ENCODE measurements at regions not wholly inside any gene's neighbourhood (a gene's known extent, or its start where the extent isn't known, plus 50 kb on each side); places are given as distances from the start of the nearest gene placed in this dataset.

DNA sequence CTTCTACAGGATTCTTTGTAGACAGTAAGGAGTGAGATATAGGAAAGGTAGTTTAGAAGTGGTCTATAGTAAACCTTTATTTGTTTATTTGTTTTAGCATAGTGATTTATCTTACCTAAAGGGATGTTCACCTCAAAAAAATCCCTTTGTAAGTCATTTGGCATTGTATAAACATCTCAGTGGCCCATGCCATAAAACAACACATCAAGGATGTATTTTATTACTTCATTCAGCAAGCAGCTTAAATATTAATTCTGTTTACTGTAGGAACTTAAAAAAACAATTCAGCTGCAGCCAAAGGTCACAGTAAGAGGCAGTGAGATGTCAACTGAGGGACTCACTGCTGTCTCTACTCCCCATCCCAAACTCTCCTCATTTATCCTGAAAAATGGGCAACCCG is 452.7 kb downstream of the HINT1 start:
- no peak overlapping the region for H3K4me3 ChIP-seq (ENCODE audit: low read depth, low read length)
- no peak for DNase-seq (ENCODE audit: low read depth)
- TF ChIP-seq, protein P1, sequence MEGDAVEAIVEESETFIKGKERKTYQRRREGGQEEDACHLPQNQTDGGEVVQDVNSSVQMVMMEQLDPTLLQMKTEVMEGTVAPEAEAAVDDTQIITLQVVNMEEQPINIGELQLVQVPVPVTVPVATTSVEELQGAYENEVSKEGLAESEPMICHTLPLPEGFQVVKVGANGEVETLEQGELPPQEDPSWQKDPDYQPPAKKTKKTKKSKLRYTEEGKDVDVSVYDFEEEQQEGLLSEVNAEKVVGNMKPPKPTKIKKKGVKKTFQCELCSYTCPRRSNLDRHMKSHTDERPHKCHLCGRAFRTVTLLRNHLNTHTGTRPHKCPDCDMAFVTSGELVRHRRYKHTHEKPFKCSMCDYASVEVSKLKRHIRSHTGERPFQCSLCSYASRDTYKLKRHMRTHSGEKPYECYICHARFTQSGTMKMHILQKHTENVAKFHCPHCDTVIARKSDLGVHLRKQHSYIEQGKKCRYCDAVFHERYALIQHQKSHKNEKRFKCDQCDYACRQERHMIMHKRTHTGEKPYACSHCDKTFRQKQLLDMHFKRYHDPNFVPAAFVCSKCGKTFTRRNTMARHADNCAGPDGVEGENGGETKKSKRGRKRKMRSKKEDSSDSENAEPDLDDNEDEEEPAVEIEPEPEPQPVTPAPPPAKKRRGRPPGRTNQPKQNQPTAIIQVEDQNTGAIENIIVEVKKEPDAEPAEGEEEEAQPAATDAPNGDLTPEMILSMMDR (IDR thresholded peaks at IDR 0.05; ENCODE audit: low read depth, low read length, missing control alignments): no peak
- in situ Hi-C loops (cut with HindIII; ENCODE audit: low sequenced_read_pairs): no loop called here

DNA sequence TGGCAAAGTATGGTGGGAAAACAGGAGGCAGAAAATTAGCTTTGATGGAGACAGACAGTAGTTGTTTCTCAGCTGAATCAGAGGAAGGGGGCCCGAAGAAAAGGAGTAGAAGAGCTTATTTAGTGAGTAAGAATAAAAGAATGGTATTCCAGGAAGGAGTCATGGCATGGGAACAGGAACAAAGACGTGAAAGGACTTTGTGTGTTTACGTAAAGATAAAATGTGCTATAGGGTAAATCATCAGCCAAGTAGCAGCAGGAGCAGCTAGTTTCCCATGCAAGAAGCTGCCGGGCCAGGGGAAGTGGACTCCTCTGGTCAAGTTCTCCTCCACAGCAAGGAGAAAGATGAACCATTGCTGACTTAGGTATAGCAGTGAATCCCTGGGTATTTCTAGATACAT is 454.5 kb downstream of the HINT1 start:
- peak; percentile 63 for DNase-seq (ENCODE audit: low read depth)
- TF ChIP-seq, protein P1 (IDR thresholded peaks at IDR 0.05; ENCODE audit: low read depth, low read length, missing control alignments): no peak

DNA sequence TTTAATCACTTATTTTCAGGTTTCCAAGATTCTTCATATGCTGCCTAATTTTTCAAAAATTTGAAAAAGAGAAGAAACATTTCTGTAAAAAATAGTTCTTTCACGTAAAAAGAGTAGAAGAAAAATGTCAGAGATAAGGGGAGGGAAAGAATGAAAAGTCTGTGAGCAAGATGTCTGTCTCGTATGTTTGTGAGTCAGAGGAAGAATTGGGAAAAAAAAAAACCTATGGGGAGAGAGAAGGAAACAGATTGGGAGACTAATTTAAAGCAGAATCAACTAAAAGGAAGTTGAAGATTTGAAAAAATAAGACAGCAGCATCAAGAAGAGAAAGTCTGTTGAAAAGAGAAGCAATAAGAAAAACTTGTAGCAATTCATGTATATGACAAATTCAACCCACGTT is 456.3 kb downstream of the HINT1 start:
- H3K4me3 ChIP-seq (ENCODE audit: low read depth, low read length): no peak overlapping the region
- no peak for DNase-seq (ENCODE audit: low read depth)
- TF ChIP-seq, protein P1 (IDR thresholded peaks at IDR 0.05; ENCODE audit: low read depth, low read length, missing control alignments): no peak
- in situ Hi-C loops (cut with HindIII; ENCODE audit: low sequenced_read_pairs): no loop called here

More for the DNA sequence above, 454.5 kb downstream of the HINT1 start:
- in situ Hi-C loops (cut with HindIII; ENCODE audit: low sequenced_read_pairs): no loop called here
- no peak overlapping the region for H3K4me3 ChIP-seq (ENCODE audit: low read depth, low read length)

DNA sequence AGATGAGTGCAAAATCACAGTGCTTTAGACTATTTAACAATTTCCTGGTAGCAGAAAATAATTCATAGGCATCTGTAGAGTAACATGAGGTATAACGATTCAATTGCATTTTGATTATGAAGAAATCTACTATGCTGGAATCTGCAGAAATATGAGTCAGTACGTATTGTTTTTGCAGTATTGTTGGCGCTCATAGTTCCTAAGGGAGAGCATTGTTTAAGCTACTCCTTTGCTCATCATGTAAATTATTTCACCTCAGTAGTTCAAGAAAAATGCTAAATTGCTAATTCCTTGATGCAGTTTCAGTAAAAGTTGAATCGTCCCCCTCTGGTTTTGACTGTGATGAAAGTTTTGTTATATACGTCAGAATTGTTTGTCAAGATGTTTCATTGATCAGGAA is 458.4 kb downstream of the HINT1 start:
- TF ChIP-seq, protein P1 (IDR thresholded peaks at IDR 0.05; ENCODE audit: low read depth, low read length, missing control alignments): no peak
- DNase-seq (ENCODE audit: low read depth): no peak
- H3K4me3 ChIP-seq (ENCODE audit: low read depth, low read length): no peak overlapping the region
- in situ Hi-C loops (cut with HindIII; ENCODE audit: low sequenced_read_pairs): no loop called here

DNA sequence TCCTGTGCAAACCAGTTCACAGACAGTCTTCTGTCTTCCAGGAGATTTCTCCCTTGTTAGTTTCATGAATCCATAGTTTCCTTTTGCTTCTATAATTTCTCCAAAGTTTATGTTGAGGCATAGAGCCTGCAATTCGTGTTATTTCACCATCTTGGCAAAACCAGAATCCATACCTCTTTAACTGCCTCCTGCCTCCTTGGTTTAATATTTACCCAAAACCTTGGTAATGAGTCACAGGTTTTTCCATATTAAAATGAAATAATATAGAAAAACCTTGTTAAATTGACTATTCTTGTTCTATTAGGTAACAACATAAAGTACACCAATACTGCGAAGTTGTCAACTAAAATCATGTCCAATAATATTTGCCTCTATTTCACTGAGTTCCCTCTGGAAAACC is 459.7 kb downstream of the HINT1 start:
- TF ChIP-seq, protein P1 (IDR thresholded peaks at IDR 0.05; ENCODE audit: low read depth, low read length, missing control alignments): no peak
- in situ Hi-C loops (cut with HindIII; ENCODE audit: low sequenced_read_pairs): no loop called here
- no peak overlapping the region for H3K4me3 ChIP-seq (ENCODE audit: low read depth, low read length)
- DNase-seq (ENCODE audit: low read depth): no peak

DNA sequence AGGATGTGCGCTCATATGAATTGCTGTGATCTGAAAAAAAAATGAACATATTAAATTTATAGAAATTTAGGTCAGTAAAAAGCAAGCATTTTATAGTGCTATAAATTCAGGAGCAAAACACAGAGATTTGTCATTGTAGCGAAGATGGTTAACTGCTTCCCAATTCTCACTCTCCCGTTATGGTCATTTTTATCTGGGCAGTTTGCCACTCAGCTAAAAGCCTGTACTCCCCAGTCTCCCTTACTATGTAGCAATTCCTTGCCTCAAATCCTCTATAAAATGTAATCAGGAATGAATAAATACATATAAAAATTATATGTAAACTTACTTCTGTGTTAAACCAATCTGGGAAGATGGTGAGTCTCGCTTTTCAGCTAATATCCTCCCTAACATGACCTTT is 471.5 kb downstream of the HINT1 start:
- DNase-seq (ENCODE audit: low read depth): no peak
- in situ Hi-C loops (cut with HindIII; ENCODE audit: low sequenced_read_pairs): no loop called here
- TF ChIP-seq, protein P1 (IDR thresholded peaks at IDR 0.05; ENCODE audit: low read depth, low read length, missing control alignments): no peak
- H3K4me3 ChIP-seq (ENCODE audit: low read depth, low read length): no peak overlapping the region

DNA sequence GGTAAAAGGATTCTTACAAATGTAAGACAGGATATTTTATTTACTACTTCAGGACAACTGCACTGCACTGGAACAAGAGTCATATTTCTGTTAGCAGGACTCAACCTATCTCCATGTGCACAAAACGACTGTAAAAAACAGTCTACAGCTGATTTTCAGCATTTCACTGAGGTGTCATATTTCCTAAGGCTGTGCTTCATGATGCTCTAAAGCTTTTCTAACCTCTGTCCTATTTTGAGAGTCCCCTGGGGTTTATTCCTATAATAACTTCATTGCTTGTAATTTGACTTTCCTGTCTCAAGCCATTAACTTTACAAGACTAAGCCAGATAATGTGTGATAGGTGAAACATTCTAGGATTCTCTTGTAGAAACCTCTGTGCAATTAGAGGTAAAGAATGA is 472.3 kb downstream of the HINT1 start:
- no peak overlapping the region for H3K4me3 ChIP-seq (ENCODE audit: low read depth, low read length)
- no peak for DNase-seq (ENCODE audit: low read depth)
- TF ChIP-seq, protein P1 (IDR thresholded peaks at IDR 0.05; ENCODE audit: low read depth, low read length, missing control alignments): no peak
- in situ Hi-C loops (cut with HindIII; ENCODE audit: low sequenced_read_pairs): no loop called here
